ENCODE measurements at regions not wholly inside any gene's neighbourhood (a gene's known extent, or its start where the extent isn't known, plus 50 kb on each side); places are given as distances from the start of the nearest gene placed in this dataset.

GRCh38 chr7:19915596-19915995 is 142.2 kb upstream of the TMEM196 start:
- TF ChIP-seq CTCF (IDR thresholded peaks at IDR 0.05) (no peak), POLR2A (IDR thresholded peaks at IDR 0.05) (no peak)
